Fibroblast of upper back skin (primary cell): ENCODE measurements at regions not wholly inside any gene's neighbourhood (a gene's known extent, or its start where the extent isn't known, plus 50 kb on each side); places are given as distances from the start of the nearest gene placed in this dataset.

Experiments used
- DNase-seq: peaks from one replicate; pipeline ENCODE4 v3.0.0-alpha.2; 2013

GRCh38 chr10:90130321-90131086, 429.1 kb downstream of the KIF20B start:
- DNase-seq: no peak

GRCh38 chr10:90133606-90134005, 432.2 kb downstream of the KIF20B start:
- no peak for DNase-seq

- DNase-seq: no peak
Measured at GRCh38 chr10:90136731-90137316, 435.4 kb downstream of the KIF20B start.

GRCh38 chr10:90138844-90139243, 437.5 kb downstream of the KIF20B start:
- DNase-seq: no peak

GRCh38 chr10:90141791-90142190, 440.4 kb downstream of the KIF20B start:
- DNase-seq: peak; percentile 21

GRCh38 chr10:90143937-90144336, 442.5 kb downstream of the KIF20B start:
- peak; percentile 48 for DNase-seq

- DNase-seq: peak; percentile 75
Measured at GRCh38 chr10:90148116-90148855, 446.9 kb downstream of the KIF20B start.

- DNase-seq: no peak
Measured at GRCh38 chr10:90149563-90149962, 448.2 kb downstream of the KIF20B start.

GRCh38 chr10:90162271-90162853, 461.0 kb downstream of the KIF20B start:
- peak; percentile 98 for DNase-seq

- DNase-seq: peak; percentile 75
Measured at GRCh38 chr10:90167174-90168064, 466.0 kb downstream of the KIF20B start.

- DNase-seq: no peak
Measured at GRCh38 chr10:90168244-90168643, 466.9 kb downstream of the KIF20B start.

GRCh38 chr10:90171014-90171722, 469.8 kb downstream of the KIF20B start:
- DNase-seq: no peak

GRCh38 chr10:90174531-90174930, 473.1 kb downstream of the KIF20B start:
- DNase-seq: no peak

- DNase-seq: no peak
Measured at GRCh38 chr10:90175161-90175681, 473.8 kb downstream of the KIF20B start.

GRCh38 chr10:90179696-90180407, 478.5 kb downstream of the KIF20B start:
- peak; percentile 99 for DNase-seq

- peak; percentile 53 for DNase-seq
Measured at GRCh38 chr10:90180886-90181691, 479.7 kb downstream of the KIF20B start.

GRCh38 chr10:90192825-90193224, 491.4 kb downstream of the KIF20B start:
- DNase-seq: no peak

GRCh38 chr10:90193240-90193985, 492.0 kb downstream of the KIF20B start:
- peak; percentile 94 for DNase-seq

GRCh38 chr10:90195288-90195840, 494.0 kb downstream of the KIF20B start:
- DNase-seq: no peak
